ENCODE measurements at regions not wholly inside any gene's neighbourhood (a gene's known extent, or its start where the extent isn't known, plus 50 kb on each side); places are given as distances from the start of the nearest gene placed in this dataset.

- Histone ChIP-seq H3K9me3 (peaks cover 0 to 13% (median 1%) of the 10 kb centered on the region in 4 donors), H3K4me3 (no peak overlapping the region), H3K27ac (no peak overlapping the region), H3K4me1 (no peaks in the 10 kb centered on the region), H3K27me3 (no peaks in the 10 kb centered on the region), H3K36me3 (no peaks in the 10 kb centered on the region)
- no peak for DNase-seq
- TF ChIP-seq EP300 (IDR thresholded peaks at IDR 0.05) (no peak), POLR2AphosphoS5 (IDR thresholded peaks at IDR 0.05) (no peak), POLR2A (IDR thresholded peaks at IDR 0.05) (no peak)
- TF ChIP-seq, protein P1, sequence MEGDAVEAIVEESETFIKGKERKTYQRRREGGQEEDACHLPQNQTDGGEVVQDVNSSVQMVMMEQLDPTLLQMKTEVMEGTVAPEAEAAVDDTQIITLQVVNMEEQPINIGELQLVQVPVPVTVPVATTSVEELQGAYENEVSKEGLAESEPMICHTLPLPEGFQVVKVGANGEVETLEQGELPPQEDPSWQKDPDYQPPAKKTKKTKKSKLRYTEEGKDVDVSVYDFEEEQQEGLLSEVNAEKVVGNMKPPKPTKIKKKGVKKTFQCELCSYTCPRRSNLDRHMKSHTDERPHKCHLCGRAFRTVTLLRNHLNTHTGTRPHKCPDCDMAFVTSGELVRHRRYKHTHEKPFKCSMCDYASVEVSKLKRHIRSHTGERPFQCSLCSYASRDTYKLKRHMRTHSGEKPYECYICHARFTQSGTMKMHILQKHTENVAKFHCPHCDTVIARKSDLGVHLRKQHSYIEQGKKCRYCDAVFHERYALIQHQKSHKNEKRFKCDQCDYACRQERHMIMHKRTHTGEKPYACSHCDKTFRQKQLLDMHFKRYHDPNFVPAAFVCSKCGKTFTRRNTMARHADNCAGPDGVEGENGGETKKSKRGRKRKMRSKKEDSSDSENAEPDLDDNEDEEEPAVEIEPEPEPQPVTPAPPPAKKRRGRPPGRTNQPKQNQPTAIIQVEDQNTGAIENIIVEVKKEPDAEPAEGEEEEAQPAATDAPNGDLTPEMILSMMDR (IDR thresholded peaks at IDR 0.05), result no peak
- WGBS, 5 donors, result 41 to 61% (median 50%) methylated on average over 2 of the region's 2 CpGs
- intact Hi-C loops (cut with DNase I; ENCODE audit: low total_unique reads), result no loop called here
Observed at GRCh38 chr5:18010053-18010452, 375.8 kb downstream of the TAF11L14 start.

DNA sequence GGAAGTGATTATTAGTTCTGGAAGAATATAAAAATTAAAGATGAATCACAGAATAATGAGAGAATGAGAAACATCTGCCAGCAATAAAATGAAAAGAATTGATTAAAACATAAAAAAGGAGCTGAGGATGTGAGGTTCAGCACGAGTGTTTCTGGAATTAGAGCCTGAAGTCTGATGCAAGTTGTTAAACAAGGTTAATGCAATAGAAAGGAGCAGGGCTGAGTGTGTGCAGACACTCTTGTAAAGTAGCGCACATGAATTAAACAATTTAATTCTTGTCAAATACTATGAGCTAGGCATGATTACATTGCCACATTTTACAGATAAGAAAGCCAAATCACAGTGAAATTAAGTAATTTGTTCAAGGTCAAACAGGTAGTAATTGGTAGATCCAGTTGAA is 384.2 kb downstream of the TAF11L14 start:
- H3K4me1 ChIP-seq, result no peaks in the 10 kb centered on the region
- TF ChIP-seq, protein P1 (IDR thresholded peaks at IDR 0.05), result no peak
- TF ChIP-seq POLR2AphosphoS5 (IDR thresholded peaks at IDR 0.05) (no peak), POLR2A (IDR thresholded peaks at IDR 0.05) (no peak), EP300 (IDR thresholded peaks at IDR 0.05) (no peak)
- H3K4me3 ChIP-seq, result no peak overlapping the region
- no peak overlapping the region for H3K27ac ChIP-seq
- intact Hi-C loops (cut with DNase I; ENCODE audit: low total_unique reads), result no loop called here
- DNase-seq, result no peak
- H3K27me3 ChIP-seq, result no peaks in the 10 kb centered on the region
- no peaks in the 10 kb centered on the region for H3K36me3 ChIP-seq
- WGBS, 5 donors, result 38 to 60% (median 52%) methylated on average over 2 of the region's 2 CpGs
- peaks cover 0 to 12% (median 3%) of the 10 kb centered on the region in 4 donors for H3K9me3 ChIP-seq

DNA sequence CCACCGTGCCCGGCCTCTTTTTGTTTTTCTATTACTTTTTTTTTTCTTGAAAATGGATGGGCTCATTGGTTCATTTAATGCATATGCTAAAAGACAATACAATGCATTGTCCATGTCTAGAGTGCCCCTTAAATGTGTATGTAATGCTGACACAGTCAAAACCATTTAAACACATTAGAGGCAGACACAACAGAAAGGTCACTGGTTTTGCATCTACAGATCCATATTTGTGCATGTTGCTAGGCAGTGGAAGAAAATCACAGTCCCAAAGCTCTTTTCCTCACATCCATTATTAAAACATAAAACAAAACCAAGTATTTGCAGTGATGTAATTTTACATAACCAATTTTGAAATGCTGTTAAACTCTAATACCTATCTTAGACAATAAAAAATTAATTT is 389.0 kb downstream of the TAF11L14 start:
- intact Hi-C loops (cut with DNase I; ENCODE audit: low total_unique reads), result no loop called here
- DNase-seq, result peak in 1 of 2 donors; percentile 26
- Histone ChIP-seq H3K9me3 (no peaks in the 10 kb centered on the region), H3K27ac (no peak overlapping the region), H3K4me1 (no peaks in the 10 kb centered on the region), H3K4me3 (no peak overlapping the region), H3K27me3 (no peaks in the 10 kb centered on the region), H3K36me3 (no peaks in the 10 kb centered on the region)
- 62 to 87% (median 84%) methylated on average over 2 of the region's 2 CpGs for WGBS, 5 donors
- no peak for TF ChIP-seq POLR2AphosphoS5 (IDR thresholded peaks at IDR 0.05)
- no peak for TF ChIP-seq EP300 (IDR thresholded peaks at IDR 0.05)
- TF ChIP-seq, protein P1 (IDR thresholded peaks at IDR 0.05), result no peak
- no peak for TF ChIP-seq POLR2A (IDR thresholded peaks at IDR 0.05)

DNA sequence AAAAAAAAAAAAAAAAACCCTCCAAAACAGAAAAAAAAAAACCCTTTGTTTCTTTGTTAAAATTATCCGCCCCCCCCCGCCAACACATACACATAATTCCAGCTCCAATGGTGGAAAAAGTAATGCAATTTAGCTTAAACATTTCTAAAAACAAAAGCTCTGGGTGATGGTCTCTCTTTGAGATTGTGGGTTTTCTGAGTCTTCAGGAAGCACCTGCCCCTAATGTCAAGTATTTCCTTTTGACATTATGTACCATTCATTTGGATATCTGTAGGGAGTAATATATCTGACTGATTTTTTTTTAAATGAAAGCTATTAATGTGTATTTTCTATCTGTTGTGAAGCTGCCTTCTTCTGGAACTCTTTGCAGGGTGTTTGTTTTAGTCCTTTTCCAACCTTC is 389.7 kb downstream of the TAF11L14 start:
- Histone ChIP-seq H3K27me3 (no peaks in the 10 kb centered on the region), H3K36me3 (no peaks in the 10 kb centered on the region), H3K4me1 (no peaks in the 10 kb centered on the region), H3K27ac (no peak overlapping the region), H3K4me3 (no peak overlapping the region), H3K9me3 (no peaks in the 10 kb centered on the region)
- WGBS, 5 donors, result 52 to 89% (median 72%) methylated on average over 2 of the region's 2 CpGs
- intact Hi-C loops (cut with DNase I; ENCODE audit: low total_unique reads), result no loop called here
- TF ChIP-seq POLR2A (IDR thresholded peaks at IDR 0.05) (no peak), EP300 (IDR thresholded peaks at IDR 0.05) (no peak), POLR2AphosphoS5 (IDR thresholded peaks at IDR 0.05) (no peak)
- TF ChIP-seq, protein P1 (IDR thresholded peaks at IDR 0.05), result no peak
- DNase-seq, result no peak
